Tongue (tissue), 1 donor: ENCODE measurements at regions not wholly inside any gene's neighbourhood (a gene's known extent, or its start where the extent isn't known, plus 50 kb on each side); places are given as distances from the start of the nearest gene placed in this dataset.
A peak's percentile ranks its signal among the peaks of the same experiment; 100 is the strongest.
"Not testable (repeated sequence)": the region's sequence is repeated elsewhere in the genome, so short reads cannot be mapped to it uniquely, and the experiment has no call there.

Experiments used
- DNase-seq: peaks from one replicate; pipeline ENCODE4 v3.0.0-alpha.2; 2015

GRCh38 chr16:80253741-80254140 lies 287.1 kb upstream of the DYNLRB2 start:
- DNase-seq: no peak

GRCh38 chr16:80250381-80250780 lies 290.4 kb upstream of the DYNLRB2 start:
- DNase-seq: no peak

GRCh38 chr16:80243303-80243702 lies 297.5 kb upstream of the DYNLRB2 start:
- not testable (repeated sequence) for DNase-seq

GRCh38 chr16:80242279-80242678 lies 298.5 kb upstream of the DYNLRB2 start:
- not testable (repeated sequence) for DNase-seq

- DNase-seq: no peak
These were observed 307.5 kb upstream of the DYNLRB2 start for GRCh38 chr16:80233097-80233835.

GRCh38 chr16:80231888-80232287 lies 308.9 kb upstream of the DYNLRB2 start:
- DNase-seq: no peak

GRCh38 chr16:80231121-80231520 lies 309.7 kb upstream of the DYNLRB2 start:
- DNase-seq: peak; percentile 12

- no peak for DNase-seq
These were observed 310.3 kb upstream of the DYNLRB2 start for GRCh38 chr16:80230328-80231120.

- no peak for DNase-seq
These were observed 314.3 kb upstream of the DYNLRB2 start for GRCh38 chr16:80226499-80226898.

- no peak for DNase-seq
These were observed 330.0 kb upstream of the DYNLRB2 start for GRCh38 chr16:80210787-80211186.

GRCh38 chr16:80208743-80209142 lies 332.1 kb upstream of the DYNLRB2 start:
- no peak for DNase-seq

- peak; percentile 40 for DNase-seq
These were observed 332.8 kb upstream of the DYNLRB2 start for GRCh38 chr16:80208015-80208414.

- DNase-seq: no peak
These were observed 337.0 kb upstream of the DYNLRB2 start for GRCh38 chr16:80203821-80204220.

- peak; percentile 6 for DNase-seq
These were observed 337.9 kb upstream of the DYNLRB2 start for GRCh38 chr16:80202831-80203413.

- DNase-seq: no peak
These were observed 340.7 kb upstream of the DYNLRB2 start for GRCh38 chr16:80200079-80200478.

- DNase-seq: no peak
These were observed 341.2 kb upstream of the DYNLRB2 start for GRCh38 chr16:80199614-80200013.

GRCh38 chr16:80198311-80199299 lies 342.2 kb upstream of the DYNLRB2 start:
- peak; percentile 39 for DNase-seq

- DNase-seq: peak; percentile 26
These were observed 343.0 kb upstream of the DYNLRB2 start for GRCh38 chr16:80197741-80198201.

GRCh38 chr16:80191928-80192327 lies 348.9 kb upstream of the DYNLRB2 start:
- DNase-seq: peak; percentile 1

- no peak for DNase-seq
These were observed 351.2 kb upstream of the DYNLRB2 start for GRCh38 chr16:80189476-80190175.

GRCh38 chr16:80176114-80176513 lies 364.7 kb upstream of the DYNLRB2 start:
- no peak for DNase-seq
